KG1 (cell line): ENCODE measurements at regions not wholly inside any gene's neighbourhood (a gene's known extent, or its start where the extent isn't known, plus 50 kb on each side); places are given as distances from the start of the nearest gene placed in this dataset.
"Not testable (repeated sequence)": the region's sequence is repeated elsewhere in the genome, so short reads cannot be mapped to it uniquely, and the experiment has no call there.

Experiments
- DNase-seq: peaks from one replicate; lab custom pipeline; 2025; lab: John Stamatoyannopoulos, UW

DNA sequence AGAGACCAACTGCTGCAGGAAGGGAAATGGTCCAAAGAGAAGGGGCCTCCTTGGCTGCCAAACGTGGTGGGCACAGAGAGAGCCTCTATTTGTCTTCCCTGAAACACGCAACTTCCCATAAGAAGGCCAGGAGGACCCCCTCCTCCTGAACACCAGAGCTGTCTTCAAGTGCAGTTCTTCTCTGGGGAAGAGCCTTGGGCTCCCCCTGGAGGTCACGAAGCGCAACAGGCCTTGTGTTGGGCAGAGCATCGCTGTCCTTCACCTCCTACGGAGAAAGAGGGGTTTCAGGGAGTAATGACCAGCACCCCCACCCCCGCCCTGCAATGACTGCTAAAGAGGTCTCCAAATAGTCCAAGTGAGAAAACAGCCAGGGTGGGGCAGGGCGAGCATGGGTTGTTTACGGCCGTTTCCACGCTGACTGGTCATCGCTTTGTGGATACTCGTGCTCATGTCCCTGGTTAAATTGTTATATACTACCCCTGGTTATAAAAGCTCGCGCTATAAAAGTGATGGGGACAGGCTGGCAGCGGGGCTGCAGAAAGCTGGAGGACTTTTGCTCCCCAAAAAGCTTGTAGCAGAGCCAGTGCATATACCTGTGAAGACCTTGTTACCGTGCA is 397.5 kb upstream of the ATP10A start:
- DNase-seq: no peak

DNA sequence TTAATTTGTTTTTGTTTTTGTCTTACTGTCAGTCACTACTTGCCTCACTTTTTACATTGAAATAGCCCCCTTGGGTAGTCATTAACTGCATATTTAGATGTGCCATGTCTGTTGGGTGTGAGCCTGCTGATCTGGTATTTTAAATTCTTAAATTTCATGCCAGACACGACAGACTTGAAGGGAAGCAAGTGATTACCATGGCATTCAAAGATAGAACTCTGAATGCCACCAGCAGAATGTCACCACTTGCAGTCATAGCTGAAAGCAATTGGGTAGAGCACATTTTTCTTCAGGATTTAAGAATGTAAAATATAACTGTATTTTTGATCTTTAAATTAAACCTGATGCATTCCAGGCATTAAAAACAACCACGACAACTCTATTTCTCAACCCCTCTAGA is 396.5 kb upstream of the ATP10A start:
- no peak for DNase-seq

DNA sequence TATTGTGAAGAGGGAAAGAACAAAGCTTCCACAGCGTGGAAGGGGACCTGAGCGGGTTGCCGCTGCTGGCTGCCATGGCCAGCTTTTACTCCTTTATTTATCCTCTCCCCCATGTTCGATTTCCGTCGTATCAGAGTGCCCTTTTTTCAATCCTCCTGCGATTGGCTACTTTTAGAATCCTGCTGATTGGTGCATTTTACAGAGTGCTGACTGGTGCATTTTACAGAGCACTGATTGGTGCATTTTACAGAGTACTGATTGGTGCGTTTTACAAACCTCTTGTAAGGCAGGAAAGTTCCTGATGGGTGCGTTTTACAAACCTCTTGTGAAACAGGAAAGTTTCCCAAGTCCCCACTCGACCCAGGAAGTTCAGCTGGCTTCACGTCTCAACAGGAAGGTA is 381.7 kb upstream of the ATP10A start:
- not testable (repeated sequence) for DNase-seq

DNA sequence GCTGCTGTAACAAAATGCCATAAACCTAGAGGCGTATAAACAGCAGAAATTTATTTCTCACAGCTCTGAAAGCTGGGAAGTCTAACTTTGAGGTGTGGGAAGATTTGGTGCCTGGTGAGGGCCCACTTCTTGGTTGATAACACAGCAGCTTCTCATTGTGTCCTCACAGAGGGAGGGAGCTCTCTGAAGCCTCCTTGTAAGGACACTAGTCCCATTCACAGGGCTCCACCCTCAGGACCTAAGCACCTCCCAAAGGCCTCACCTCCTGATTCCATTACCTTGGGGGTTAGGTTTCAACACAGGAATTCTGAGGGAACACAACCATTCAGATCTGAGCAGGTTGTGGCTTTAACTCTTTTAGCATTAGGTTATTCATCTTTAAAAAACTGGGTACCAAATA is 380.3 kb upstream of the ATP10A start:
- DNase-seq: no peak

DNA sequence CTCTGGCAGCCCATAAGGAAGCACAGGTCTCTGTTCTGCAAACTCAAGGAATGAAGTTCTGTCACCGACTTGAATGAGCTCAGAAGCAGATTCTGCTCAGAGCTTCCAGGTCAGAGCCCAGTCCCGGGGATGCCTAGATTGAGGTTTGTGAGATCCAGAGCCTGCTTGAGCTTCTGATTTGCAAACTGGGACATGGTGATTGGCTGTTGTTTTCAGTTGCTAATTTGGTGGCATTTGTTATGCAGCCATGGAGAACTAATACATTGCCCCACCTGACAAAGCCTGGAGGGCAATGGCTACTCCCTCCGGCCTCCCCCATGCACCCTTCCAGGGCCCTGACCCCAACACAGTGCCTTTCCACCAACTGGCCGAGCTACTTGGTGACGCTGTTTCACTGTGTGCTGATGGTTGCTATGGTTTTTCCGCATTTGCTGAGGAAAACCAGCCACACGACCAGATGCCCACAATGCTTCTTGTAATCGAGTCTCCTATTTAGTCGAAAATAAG is 379.5 kb upstream of the ATP10A start:
- DNase-seq: no peak

DNA sequence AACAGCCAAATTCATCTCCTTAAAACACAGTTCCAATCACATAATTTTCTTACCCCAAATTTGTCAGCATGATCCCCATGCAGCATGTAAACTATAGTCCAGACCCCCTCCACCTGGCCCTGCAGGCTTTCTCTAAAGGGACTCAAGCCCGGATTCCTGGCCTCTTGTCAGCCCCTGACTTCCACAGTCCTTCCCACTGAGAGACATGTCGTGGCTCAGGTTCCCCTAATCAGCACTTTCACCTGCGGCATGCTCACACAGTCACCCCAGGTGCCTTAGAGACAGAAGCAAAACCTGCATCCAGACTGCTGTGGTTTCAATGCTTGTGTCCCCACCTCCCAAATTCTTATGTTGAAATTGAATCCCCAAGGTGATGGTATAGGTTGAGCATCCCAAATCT is 372.7 kb upstream of the ATP10A start:
- DNase-seq: no peak

DNA sequence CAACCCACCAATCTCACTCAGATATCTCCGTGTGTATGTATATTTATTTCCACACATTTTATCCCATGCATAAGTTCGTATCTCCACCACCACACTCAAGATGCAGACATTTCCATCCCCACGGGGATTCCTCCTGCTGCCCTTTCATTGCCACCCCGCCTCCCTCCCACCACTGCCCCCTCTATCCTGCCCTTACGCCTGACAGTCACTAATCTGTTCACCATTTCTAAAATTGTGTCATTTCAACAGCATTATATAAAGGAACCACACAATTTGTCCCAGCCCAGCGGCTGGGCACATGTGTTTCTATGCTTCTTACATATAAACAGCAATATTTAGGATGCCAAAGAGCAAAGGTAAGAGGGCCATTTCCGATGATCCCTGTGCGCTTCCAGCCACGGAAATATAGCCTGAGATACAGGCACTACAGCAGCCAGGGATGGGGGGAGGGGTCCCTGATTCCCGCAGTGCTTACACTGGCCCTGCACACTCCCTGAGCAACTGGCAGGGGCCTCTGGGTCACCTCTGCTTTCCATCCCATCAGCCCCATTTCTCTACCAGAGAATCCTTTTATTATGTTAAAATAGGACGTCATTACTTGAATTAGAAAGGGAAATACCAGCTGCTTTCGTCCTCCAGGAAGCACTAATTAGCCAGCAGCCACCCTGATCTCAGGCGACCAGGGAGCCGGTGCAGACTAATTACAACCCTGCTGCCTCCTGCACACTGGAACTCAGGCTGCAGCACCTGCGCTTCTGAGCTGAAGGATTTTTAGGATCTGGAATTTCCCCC is 372.0 kb upstream of the ATP10A start:
- DNase-seq: no peak

DNA sequence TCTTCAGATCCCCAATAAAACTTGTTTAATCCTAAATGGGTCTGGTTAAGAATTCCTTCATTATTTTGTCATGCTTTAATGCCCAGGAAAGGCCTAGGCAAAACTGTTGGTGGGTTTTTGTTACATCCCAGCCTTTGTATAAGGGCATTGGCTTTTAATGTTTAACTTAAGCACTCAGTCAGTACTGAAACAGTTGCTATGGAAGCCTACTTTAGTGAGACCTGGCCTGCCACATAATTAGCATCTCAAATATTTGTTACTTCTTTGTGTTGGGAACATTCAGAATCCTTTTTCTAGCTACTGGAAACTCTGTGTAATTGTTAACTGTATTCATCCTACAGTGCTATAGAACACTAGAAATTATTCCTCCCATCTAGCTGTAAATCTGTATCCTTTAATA is 369.6 kb upstream of the ATP10A start:
- DNase-seq: no peak

DNA sequence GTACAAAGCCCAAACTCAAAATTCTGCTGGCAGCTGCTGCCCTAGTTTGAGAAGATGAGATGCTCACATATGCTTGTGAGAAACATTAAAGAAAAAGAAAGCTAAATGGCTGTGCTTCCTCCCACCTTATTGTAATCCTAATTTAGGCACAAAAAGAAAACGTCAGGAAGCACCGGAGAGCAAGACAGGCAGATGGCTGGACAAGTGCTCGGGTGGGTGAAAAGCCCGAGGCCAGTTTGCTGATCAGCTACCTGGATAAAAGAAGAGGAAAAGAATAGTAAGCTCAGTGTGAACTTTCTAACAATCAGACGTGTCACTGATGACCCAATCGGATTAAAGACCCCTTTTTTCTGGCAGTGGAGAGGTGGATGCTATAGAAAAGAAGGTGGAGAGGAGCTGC is 368.0 kb upstream of the ATP10A start:
- no peak for DNase-seq

DNA sequence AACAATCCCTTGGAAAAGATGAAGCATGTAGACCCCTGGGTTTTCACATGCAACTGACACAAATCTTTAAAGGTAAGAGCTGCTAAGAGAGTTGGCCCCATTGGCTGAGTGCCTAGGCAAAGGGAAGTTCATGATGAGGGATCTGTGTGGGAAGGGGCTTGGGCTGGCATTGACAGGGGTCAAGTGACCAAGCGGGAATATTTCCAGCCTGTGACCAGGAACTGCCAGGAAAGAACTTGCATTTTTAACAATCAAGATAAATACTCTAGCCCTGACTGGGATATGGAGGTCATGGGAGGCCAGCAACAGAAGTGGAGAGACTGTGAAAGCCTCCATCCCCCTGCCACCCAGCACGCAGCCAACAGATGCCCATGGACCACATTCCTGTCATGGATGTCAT is 361.1 kb upstream of the ATP10A start:
- DNase-seq: no peak

DNA sequence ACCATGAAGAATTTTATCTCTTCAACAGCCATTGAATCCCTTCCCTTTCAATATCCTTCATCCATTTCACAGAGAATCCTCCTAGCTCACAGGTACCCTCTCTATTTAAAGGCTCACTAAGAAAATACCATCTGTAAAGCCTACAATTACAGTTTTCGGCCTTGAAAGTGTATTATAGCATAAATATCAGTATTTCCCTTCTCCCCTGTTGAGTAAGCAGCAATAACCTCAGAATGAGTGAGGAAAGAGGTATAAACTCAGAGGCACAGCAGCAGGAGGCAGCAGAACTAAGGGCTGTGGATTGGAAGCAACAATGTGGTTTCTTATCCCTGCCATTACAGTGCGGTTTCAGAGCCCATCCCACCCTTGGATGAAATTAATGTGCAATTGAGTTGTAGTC is 360.6 kb upstream of the ATP10A start:
- DNase-seq: no peak

DNA sequence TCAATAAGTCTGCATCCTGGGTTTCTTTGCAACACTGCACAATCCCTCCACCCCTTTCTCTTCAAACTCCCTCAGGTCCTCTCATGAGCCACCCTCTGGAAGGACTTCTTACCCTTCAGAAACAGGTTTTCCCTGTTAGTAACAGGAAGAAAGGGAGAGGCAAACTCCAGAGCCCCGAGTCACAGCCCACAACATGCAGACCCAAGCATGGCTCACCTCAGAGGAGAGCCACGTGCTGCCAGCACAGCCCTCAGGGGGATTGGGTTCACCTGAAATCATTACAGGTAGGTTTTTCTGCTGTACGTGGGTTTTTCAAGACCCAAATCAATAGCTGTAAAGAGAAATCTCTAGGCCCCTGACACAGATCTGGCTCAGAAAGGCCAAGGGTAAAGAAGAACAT is 359.7 kb upstream of the ATP10A start:
- no peak for DNase-seq

DNA sequence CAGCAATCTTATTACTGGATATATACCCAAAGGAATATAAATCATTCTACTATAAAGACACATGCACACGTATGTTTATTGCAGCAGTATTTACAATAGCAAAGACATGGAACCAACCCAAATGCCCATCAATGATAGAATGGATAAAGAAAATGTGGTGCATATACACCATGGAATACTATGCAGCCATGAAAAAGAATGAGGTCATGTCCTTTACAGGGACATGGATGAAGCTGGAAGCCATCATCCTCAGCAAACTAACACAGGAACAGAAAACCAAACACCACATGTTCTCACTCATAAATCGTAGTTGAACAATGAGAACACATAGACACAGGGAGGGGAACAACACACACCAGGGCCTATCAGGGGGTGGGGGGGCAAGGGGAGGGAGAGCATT is 353.9 kb upstream of the ATP10A start:
- not testable (repeated sequence) for DNase-seq

DNA sequence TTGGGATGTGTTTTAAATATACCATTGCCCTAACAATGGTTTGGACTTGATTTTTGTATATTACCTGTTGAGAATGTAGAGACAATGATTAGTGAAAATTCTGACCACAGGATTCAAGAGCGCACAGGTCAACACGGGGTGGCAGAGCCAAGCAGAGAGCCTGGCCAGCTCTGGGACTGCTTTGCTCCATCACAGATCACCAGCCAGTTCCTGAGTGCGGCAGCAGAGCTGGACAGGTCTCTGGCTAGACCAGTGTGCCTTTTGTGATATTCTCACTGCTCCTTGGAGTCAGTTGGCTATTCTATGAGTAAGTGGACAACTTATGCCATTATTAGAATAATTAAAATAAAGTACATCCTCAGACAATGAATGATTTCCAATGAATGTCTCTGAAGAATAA is 351.2 kb upstream of the ATP10A start:
- no peak for DNase-seq

DNA sequence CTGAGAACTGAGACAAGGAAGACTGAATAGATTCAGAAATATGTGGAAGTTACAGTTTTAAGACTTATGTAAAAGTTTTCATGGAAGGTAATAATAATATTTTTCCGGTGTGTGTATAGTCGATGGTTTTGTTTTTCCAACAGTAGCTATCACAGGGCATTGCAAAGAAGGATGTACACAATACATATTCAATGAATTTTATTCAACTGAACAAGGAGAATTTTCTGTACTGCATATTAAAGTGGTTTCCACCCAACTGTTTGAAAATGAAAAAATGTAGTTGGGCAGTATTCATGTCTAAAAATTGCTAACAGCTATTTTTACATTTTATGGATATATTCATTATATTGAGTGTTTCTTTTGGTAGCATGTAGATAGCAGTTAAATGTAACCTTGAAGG is 350.3 kb upstream of the ATP10A start:
- DNase-seq: no peak

DNA sequence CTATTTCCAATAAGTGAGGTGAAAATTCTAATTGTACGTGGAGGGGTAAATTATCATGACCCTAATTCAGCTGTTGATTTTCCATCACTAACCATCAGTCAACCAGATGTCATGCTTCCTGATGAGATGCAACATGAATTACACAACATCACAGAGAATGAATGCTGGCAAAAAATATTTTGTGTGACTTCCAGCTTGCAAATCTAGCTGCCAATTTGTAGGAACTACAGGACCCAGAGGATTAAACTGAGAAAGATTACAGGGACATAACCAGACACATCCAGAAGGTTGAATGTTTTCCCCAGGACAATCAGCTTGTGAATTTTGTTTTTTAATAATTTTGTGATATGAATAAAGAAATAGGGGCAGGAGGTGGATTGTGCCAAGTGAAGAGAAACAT is 349.0 kb upstream of the ATP10A start:
- DNase-seq: no peak

DNA sequence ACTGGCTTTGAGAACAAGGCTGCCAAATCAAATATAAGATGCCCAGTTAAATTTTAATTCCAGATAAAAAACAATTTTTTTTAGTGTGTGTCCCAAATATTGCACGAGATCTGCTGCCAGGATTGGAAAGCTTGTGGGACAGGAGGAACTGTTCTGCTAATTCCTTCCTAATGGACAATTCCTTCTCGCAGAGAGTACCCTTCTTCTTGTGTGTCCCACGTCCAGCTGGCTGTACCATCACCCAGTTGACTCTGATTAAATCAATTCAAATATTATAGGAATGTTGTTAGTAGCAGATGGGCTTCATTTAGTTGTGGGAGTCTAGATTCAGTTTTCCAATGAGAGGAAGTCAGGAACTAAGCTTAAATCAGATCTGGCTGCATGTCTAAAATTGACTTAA is 347.9 kb upstream of the ATP10A start:
- no peak for DNase-seq

DNA sequence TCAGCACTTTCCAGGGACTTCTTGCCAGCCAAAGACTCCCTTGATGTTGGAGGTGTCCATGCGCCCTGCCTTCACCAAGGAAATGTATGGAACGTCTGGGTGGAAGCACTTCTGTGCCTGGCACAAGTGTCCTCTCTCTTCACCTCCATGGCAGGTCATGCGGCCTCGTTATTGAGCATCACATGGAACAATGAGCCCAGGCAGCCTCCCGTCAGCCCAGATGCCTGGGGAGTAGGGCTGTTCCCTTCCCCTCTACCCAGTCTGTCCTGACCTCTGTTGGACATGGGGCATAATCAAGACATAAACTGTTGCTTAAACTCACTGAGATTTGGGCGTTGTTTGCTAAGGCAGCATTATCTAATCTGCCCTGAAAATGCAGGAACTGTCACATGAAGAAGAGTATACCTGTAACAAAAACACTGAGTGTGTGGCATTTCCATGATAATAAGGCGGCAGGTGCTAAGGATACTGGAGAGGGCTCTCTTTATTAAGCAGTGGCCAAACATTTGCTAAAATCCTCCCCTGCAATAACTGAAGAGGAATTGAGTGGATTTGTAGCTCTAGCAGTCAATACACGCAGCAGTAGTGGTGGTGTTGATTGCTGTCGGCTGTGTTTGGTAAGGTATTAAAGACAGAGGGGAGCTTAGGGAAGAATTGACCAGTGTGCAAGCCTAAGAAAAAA is 338.2 kb upstream of the ATP10A start:
- no peak for DNase-seq

DNA sequence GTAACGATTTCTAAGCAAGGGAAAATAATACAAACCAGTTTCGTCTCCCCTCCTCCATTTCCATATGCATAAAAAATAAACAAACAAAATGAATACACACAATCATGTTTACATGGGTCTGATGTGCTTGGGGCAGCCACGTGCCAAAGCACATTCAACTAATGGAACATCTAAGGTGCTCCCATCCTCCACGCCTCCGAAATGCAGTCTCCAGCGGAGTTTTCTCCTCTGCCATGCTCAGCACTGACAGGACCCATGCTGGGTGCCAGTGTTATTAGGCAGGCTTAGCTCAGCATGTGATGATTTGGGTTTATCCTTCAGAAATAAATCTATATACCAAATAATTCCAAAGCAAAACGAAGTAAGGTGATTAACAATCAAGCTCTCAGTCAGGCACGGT is 337.3 kb upstream of the ATP10A start:
- no peak for DNase-seq

DNA sequence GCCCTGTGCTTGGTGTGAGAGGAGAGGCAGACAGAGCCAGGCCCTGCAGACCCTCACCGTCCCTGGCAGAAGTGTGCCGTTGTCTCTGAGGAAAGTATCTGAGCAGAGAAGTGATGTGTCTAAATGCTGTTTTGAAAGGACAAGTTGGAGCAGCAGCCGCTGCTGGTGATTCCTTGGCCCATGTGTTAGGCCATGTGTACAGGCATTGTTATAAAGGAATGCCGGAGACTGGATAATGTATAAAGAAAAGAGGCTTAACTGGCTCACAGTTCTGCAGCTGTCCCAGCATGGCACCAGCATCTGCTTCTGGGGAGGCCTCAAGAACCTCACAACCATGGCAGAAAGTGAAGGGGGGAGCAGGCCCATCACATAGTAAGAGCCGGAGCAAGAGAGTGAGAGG is 334.6 kb upstream of the ATP10A start:
- DNase-seq: no peak

DNA sequence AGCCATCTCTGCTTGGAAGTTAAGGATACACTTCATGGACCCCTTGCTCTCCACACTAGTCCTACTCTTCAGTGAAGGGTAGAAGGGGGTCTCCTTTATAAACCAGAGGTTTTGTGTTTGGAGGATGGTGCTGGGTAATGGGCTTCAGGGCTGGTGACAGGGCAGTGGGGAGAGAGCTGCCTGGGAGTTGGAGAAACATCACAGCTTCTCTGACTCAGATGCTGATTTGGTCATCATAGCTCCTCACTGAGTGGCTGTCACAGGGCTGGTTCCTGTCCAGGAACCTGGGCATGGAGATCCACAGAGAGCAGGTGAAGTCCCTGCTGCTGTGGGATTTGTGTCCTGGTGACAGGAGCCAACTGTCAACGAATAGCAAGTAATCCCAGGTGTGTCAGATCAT is 333.9 kb upstream of the ATP10A start:
- DNase-seq: no peak

DNA sequence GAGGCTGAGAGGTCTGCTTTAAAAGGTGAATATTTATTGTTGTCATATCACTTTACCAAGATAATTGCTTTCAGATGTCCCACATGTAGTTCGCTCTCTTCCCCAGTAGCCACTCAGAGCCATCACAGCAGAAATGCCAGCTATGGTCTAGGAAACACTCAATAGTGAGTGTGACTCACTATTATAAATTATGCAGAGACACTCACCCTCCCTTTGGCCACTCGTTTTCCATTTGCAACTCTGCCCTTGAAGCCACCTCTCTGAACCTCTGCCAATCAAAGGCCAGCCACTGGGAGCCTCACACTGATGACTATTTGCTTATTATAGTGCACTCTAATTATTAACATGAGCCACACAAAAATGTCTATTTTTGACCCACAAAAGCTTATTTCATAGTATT is 328.1 kb upstream of the ATP10A start:
- no peak for DNase-seq

DNA sequence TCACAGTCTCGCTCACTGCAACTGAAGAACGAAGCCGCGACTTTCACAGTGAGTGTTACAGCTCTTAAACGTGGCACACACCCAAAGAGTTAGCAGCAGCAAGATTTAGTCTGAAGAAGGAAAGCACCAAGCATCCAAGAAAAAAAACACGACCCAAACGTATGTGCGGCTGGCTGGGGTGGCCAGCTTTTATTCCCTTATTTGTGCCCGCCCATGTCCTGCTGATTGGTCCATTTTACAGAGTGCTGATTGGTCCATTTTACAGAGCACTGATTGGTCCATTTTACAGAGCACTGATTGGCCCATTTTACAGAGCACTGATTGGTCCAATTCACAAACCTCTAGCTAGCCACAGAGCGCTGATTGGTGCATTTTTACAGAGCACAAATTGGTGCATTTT is 323.0 kb upstream of the ATP10A start:
- DNase-seq: not testable (repeated sequence)
